ENCODE measurements at regions not wholly inside any gene's neighbourhood (a gene's known extent, or its start where the extent isn't known, plus 50 kb on each side); places are given as distances from the start of the nearest gene placed in this dataset.

DNA sequence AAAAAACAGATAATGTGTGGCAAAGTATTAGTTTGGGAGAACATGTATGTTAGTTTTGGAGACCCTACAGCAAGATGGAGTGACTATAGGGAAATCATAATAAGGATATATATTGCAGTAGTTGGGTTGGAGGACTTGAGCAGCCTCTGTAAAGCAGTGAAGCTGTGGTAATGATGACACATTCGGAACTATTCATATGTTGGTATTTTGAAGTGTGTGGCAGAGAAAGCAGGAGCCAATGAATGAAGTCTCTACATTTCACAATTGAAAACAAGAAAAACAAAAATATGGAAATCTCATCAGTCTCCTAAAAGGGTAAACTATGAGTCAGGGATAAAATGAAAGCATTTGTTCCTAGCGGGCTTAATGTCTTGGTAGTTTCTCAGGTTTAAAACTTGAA, 645.9 kb downstream of the OTOL1 start:
- in situ Hi-C loops (cut with HindIII; ENCODE audit: extremely low pct_ligation_motif_present, low pct_unique_long_range_greater_than_20kb) = no loop called here
- FAIRE-seq = no peak

More for the DNA sequence above, 645.9 kb downstream of the OTOL1 start:
- intact Hi-C loops (cut with micrococcal nuclease; ENCODE audit: unreplicated experiment) = no loop called here
- POLR2A ChIA-PET = no interaction called here
- Histone ChIP-seq H3K4me1 (ENCODE audit: insufficient read depth, low read length) (no peaks in the 10 kb centered on the region), H3K27me3 (ENCODE audit: control insufficient read depth in 1 of 2, insufficient read depth in 2 of 2, low read length in 2 of 2) (no peaks in the 10 kb centered on the region), H3K9ac (ENCODE audit: insufficient read depth, low read depth, low read length) (no peak overlapping the region), H2AFZ (ENCODE audit: low read length) (no peak overlapping the region), H3K36me3 (replicated peaks in 1 of 2; ENCODE audit: control insufficient read depth in 1 of 2, insufficient read depth in 2 of 2, low read length in 2 of 2) (no peaks in the 10 kb centered on the region), H3K9me3 (ENCODE audit: low read length) (no peaks in the 10 kb centered on the region), H3K79me2 (ENCODE audit: insufficient read depth, low read length) (no peaks in the 10 kb centered on the region), H3K27ac (ENCODE audit: extremely low read length, insufficient read depth, low read length) (no peak overlapping the region), H3K4me2 (ENCODE audit: low read depth, low read length) (no peak overlapping the region), H3K4me3 (replicated peaks in 1 of 3; ENCODE audit: insufficient read depth in 1 of 3, low read depth in 2 of 3, low read length in 3 of 3) (no peak overlapping the region), H4K20me1 (ENCODE audit: insufficient read depth, low read length) (no peaks in the 10 kb centered on the region)
- 24% methylated on average over 2 of the region's 2 CpGs for WGBS (ENCODE audit: low lambda C conversion rate)
- ATAC-seq (no peak), DNase-seq (ENCODE audit: low spot score) (no peak)
- no TSS peak for BruUV-seq (replicated peaks)
- CTCF ChIA-PET (ENCODE audit: low intra/inter-chr PET ratio, low total read pairs) = no interaction called here
- no peak for TF ChIP-seq ZNF709 (CRISPR knock-in tag; IDR thresholded peaks at IDR 0.05)
- no peak for TF ChIP-seq NFE2 (CRISPR knock-in tag; IDR thresholded peaks at IDR 0.05)
- no peak for TF ChIP-seq PAX8 (CRISPR knock-in tag; IDR thresholded peaks at IDR 0.05; ENCODE audit: borderline replicate concordance)
- TF ChIP-seq CENPX (CRISPR knock-in tag; IDR thresholded peaks at IDR 0.05) = no peak
- TF ChIP-seq, protein P1, sequence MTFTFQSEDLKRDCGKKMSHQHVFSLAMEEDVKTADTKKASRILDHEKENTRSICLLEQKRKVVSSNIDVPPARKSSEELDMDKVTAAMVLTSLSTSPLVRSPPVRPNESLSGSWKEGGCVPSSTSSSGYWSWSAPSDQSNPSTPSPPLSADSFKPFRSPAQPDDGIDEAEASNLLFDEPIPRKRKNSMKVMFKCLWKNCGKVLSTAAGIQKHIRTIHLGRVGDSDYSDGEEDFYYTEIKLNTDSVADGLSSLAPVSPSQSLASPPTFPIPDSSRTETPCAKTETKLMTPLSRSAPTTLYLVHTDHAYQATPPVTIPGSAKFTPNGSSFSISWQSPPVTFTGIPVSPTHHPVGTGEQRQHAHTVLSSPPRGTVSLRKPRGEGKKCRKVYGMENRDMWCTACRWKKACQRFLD (CRISPR knock-in tag; IDR thresholded peaks at IDR 0.05; ENCODE audit: borderline replicate concordance) = no peak
- no peak for TF ChIP-seq ZNF296 (CRISPR knock-in tag; conservative IDR thresholded peaks at IDR 0.05)
- no peak for TF ChIP-seq NFYC (CRISPR knock-in tag; IDR thresholded peaks at IDR 0.05)
- no peak for TF ChIP-seq ZMAT3 (CRISPR knock-in tag; conservative IDR thresholded peaks at IDR 0.05)
- no peak for TF ChIP-seq SKI (IDR thresholded peaks at IDR 0.05; ENCODE audit: partially characterized antibody)
- TF ChIP-seq ZEB1 (IDR thresholded peaks at IDR 0.05; ENCODE audit: insufficient replicate concordance, low read depth) = no peak
- no peak for TF ChIP-seq ARNTL (CRISPR knock-in tag; IDR thresholded peaks at IDR 0.05)
- no peak for TF ChIP-seq KDM5A (IDR thresholded peaks at IDR 0.05; ENCODE audit: borderline replicate concordance, low read length)
- TF ChIP-seq CCDC6 (CRISPR knock-in tag; IDR thresholded peaks at IDR 0.05) = no peak
- TF ChIP-seq PHF20 (CRISPR knock-in tag; IDR thresholded peaks at IDR 0.05) = no peak
- no peak for TF ChIP-seq BRCA1 (CRISPR knock-in tag; IDR thresholded peaks at IDR 0.05)
- TF ChIP-seq, protein P2, sequence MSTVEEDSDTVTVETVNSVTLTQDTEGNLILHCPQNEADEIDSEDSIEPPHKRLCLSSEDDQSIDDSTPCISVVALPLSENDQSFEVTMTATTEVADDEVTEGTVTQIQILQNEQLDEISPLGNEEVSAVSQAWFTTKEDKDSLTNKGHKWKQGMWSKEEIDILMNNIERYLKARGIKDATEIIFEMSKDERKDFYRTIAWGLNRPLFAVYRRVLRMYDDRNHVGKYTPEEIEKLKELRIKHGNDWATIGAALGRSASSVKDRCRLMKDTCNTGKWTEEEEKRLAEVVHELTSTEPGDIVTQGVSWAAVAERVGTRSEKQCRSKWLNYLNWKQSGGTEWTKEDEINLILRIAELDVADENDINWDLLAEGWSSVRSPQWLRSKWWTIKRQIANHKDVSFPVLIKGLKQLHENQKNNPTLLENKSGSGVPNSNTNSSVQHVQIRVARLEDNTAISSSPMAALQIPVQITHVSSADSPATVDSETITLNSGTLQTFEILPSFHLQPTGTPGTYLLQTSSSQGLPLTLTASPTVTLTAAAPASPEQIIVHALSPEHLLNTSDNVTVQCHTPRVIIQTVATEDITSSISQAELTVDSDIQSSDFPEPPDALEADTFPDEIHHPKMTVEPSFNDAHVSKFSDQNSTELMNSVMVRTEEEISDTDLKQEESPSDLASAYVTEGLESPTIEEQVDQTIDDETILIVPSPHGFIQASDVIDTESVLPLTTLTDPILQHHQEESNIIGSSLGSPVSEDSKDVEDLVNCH (CRISPR knock-in tag; IDR thresholded peaks at IDR 0.05) = no peak

Measured in HepG2 (cell line).